A549 (cell line): ENCODE measurements at regions not wholly inside any gene's neighbourhood (a gene's known extent, or its start where the extent isn't known, plus 50 kb on each side); places are given as distances from the start of the nearest gene placed in this dataset.

Source experiments
- CBX8 ChIP-seq: fragments of 200-600 bp; sonication (generic); IDR thresholded peaks from 2 replicates; pipeline ENCODE4 v1.6.1; 2016
- CTCF ChIP-seq: fragments of >200 bp; sonication (Bioruptor Twin); formaldehyde crosslinking; IDR thresholded peaks from 3 replicates; pipeline ENCODE4 v1.5.1; 2016
- EP300 ChIP-seq, 2 experiments: fragments of >200 bp; sonication (Bioruptor Twin); formaldehyde crosslinking; IDR thresholded peaks; 2 replicates in 1 of 2; 3 replicates in 1 of 2; pipeline ENCODE4 v1.6.1; 2016 to 2017
- JUNB ChIP-seq: fragments of >200 bp; sonication (Bioruptor Twin); formaldehyde crosslinking; IDR thresholded peaks from 2 replicates; pipeline ENCODE4 v1.6.1; 2016
- KDM1A ChIP-seq: fragments of 200-600 bp; sonication (generic); IDR thresholded peaks from 2 replicates; pipeline ENCODE4 v1.6.1; 2016; ENCODE audit warnings: low read depth, mild to moderate bottlenecking
- KDM5A ChIP-seq: fragments of 200-600 bp; sonication (generic); IDR thresholded peaks from 2 replicates; pipeline ENCODE4 v1.6.1; 2016; ENCODE audit warnings: antibody characterized with exemption, mild to moderate bottlenecking
- MAX ChIP-seq: IDR thresholded peaks from 2 replicates; pipeline ENCODE4 v1.6.1; 2012
- NFE2L2 ChIP-seq: fragments of 150-350 bp; conservative IDR thresholded peaks from 2 replicates; pipeline ENCODE4 v1.6.1; 2014; ENCODE audit warnings: low read length
- POLR2A ChIP-seq: IDR thresholded peaks from 2 replicates; pipeline ENCODE4 v1.6.1; 2012; ENCODE audit warnings: mild to moderate bottlenecking, low read length
- POLR2AphosphoS2 ChIP-seq: conservative IDR thresholded peaks from 2 replicates; pipeline ENCODE4 v1.6.1; 2012; ENCODE audit warnings: low read length, improper control_type of control experiment, inconsistent platforms
- RCOR1 ChIP-seq: fragments of 150-350 bp; IDR thresholded peaks from 2 replicates; pipeline ENCODE4 v1.6.1; 2014; ENCODE audit warnings: antibody characterized with exemption, low read length, low read depth

- TF ChIP-seq JUNB (no peak), CBX8 (no peak), CTCF (no peak), KDM1A (no peak), MAX (no peak), POLR2AphosphoS2 (no peak), NFE2L2 (no peak), POLR2A (no peak), RCOR1 (no peak), EP300 (IDR thresholded peaks at IDR 0.05) (no peak), KDM5A (no peak)
These were observed 153.9 kb downstream of the SMC2 start for GRCh38 chr9:104247899-104248460.
